ENCODE measurements at regions not wholly inside any gene's neighbourhood (a gene's known extent, or its start where the extent isn't known, plus 50 kb on each side); places are given as distances from the start of the nearest gene placed in this dataset.
A peak's percentile ranks its signal among the peaks of the same experiment; 100 is the strongest.

- TF ChIP-seq, protein P1, sequence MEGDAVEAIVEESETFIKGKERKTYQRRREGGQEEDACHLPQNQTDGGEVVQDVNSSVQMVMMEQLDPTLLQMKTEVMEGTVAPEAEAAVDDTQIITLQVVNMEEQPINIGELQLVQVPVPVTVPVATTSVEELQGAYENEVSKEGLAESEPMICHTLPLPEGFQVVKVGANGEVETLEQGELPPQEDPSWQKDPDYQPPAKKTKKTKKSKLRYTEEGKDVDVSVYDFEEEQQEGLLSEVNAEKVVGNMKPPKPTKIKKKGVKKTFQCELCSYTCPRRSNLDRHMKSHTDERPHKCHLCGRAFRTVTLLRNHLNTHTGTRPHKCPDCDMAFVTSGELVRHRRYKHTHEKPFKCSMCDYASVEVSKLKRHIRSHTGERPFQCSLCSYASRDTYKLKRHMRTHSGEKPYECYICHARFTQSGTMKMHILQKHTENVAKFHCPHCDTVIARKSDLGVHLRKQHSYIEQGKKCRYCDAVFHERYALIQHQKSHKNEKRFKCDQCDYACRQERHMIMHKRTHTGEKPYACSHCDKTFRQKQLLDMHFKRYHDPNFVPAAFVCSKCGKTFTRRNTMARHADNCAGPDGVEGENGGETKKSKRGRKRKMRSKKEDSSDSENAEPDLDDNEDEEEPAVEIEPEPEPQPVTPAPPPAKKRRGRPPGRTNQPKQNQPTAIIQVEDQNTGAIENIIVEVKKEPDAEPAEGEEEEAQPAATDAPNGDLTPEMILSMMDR (IDR thresholded peaks at IDR 0.05; ENCODE audit: control insufficient read depth, extremely low read depth, insufficient read depth), result no peak
- H3K4me3 ChIP-seq (ENCODE audit: low read depth, low read length), result no peak overlapping the region
- DNase-seq (ENCODE audit: low read depth), result no peak
Observed at GRCh38 chr2:183709829-183710228, 585.6 kb downstream of the NUP35 start.

- no peak for DNase-seq (ENCODE audit: low read depth)
- TF ChIP-seq, protein P1 (IDR thresholded peaks at IDR 0.05; ENCODE audit: control insufficient read depth, extremely low read depth, insufficient read depth), result no peak
- H3K4me3 ChIP-seq (ENCODE audit: low read depth, low read length), result no peak overlapping the region
Observed at GRCh38 chr2:183718246-183718645, 594.0 kb downstream of the NUP35 start.

DNA sequence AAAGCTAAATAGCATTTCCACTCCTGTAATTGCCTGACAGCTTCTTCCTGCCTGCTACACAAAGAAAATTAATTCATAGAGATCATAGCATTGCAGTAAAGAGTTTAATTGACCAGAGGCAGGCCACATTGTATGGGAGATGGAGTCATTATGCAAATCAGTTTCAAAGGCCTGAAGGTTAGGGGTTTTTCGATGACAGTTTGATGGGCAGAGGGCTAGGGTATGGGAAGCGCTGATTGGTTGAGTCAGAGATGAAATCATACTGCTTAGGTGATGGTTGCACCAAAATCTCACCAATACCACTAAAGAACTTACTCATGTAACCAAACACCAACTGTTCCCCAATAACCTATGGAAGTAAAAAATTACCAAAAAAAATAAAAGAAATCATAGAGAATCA is 599.0 kb downstream of the NUP35 start:
- TF ChIP-seq, protein P1 (IDR thresholded peaks at IDR 0.05; ENCODE audit: control insufficient read depth, extremely low read depth, insufficient read depth), result no peak
- DNase-seq (ENCODE audit: low read depth), result no peak
- no peak overlapping the region for H3K4me3 ChIP-seq (ENCODE audit: low read depth, low read length)

DNA sequence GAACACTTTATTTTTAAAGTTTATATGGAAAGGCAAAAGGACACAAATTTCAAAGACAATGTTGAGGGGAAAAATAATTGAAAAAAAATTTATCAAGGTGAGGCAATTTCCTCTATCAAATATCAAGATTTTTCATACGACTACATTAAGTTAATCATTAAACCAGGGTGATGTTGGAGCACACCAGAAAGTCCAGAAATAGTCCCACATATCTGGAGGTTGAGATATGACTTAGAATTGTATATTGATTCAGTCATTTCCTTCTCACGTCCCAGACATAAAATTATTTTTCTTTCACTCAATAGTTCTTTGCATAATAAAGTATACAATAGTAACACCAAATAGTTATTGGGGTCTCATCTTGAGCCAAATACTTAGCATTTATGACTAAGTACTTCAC is 605.1 kb downstream of the NUP35 start:
- H3K4me3 ChIP-seq (ENCODE audit: low read depth, low read length), result no peak overlapping the region
- TF ChIP-seq, protein P1 (IDR thresholded peaks at IDR 0.05; ENCODE audit: control insufficient read depth, extremely low read depth, insufficient read depth), result no peak
- no peak for DNase-seq (ENCODE audit: low read depth)

DNA sequence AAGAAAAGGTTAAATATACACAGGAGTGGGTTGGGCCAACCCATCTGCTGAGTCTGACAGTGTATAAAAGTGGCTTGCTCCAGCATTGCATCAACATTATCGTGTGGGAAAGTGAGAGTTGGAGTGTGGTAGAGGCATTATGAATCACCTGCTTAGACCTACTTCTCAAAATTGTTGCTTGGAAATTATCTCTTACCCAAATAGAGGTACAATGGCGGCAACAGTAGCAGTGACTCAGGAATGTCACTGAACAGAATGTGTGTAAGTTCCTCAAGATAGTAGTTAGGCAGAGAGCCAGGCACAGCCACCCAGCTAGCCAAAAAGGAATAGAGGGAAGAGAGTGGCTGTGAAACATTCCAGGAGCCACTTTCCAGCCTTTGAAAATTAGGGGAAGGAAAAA is 616.0 kb downstream of the NUP35 start:
- DNase-seq (ENCODE audit: low read depth), result no peak
- TF ChIP-seq, protein P1 (IDR thresholded peaks at IDR 0.05; ENCODE audit: control insufficient read depth, extremely low read depth, insufficient read depth), result no peak

DNA sequence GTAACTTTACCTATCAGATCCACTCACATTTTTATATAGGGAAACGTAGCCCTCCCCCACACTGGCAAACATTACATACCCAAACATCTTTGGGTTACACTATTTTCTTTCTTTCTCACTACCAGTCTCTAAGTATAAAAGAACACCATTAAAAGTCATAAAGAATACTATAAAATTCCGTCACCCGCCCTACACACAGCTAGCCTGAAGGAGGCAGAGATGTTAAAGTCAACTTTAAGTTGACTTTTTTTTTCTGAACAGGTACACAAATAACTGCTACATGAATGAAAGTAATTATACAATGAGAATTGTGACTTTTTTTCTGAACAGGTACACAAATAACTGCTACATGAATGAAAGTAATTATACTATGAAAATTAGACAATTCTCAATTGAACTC is 628.3 kb downstream of the NUP35 start:
- TF ChIP-seq, protein P1 (IDR thresholded peaks at IDR 0.05; ENCODE audit: control insufficient read depth, extremely low read depth, insufficient read depth), result 0 out of 2 replicates have a peak, but pooled peaks have one; percentile 15
- no peak for DNase-seq (ENCODE audit: low read depth)
- no peak overlapping the region for H3K4me3 ChIP-seq (ENCODE audit: low read depth, low read length)

More for the DNA sequence above, 616.0 kb downstream of the NUP35 start:
- H3K4me3 ChIP-seq (ENCODE audit: low read depth, low read length), result no peak overlapping the region

DNA sequence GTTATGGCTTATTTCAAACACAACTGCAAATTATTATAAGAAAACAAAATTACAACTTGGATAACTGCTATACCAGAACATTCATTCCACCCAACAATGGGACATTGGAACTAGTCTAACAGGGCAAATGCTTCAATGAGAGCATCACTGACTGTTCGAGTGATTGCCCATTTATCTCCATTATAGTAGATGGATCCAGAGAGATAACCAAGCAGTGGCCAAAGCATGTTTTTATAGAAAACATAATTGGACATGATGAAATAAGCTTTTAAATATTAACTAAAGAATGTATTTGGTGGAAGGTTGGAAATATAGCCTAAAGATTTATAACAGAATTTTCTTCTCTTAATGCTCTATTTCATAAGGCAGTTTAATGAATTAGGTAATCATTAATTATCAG is 634.8 kb downstream of the NUP35 start:
- TF ChIP-seq, protein P1 (IDR thresholded peaks at IDR 0.05; ENCODE audit: control insufficient read depth, extremely low read depth, insufficient read depth), result no peak
- H3K4me3 ChIP-seq (ENCODE audit: low read depth, low read length), result no peak overlapping the region
- no peak for DNase-seq (ENCODE audit: low read depth)

Data from LNCaP clone FGC (cell line).